Spleen (tissue), 7 donors: ENCODE measurements at regions not wholly inside any gene's neighbourhood (a gene's known extent, or its start where the extent isn't known, plus 50 kb on each side); places are given as distances from the start of the nearest gene placed in this dataset.

Experiments used
- CTCF ChIP-seq, 11 experiments: fragments of 200-600 bp in 7 of 11; fragments of 450-650 bp in 4 of 11; sonication (generic) in 4 of 11; IDR thresholded peaks in 8 of 11; conservative IDR thresholded peaks in 3 of 11; 1 replicate in 7 of 11; 2 replicates in 4 of 11; pipeline versions ENCODE4 v1.4.0 to v1.8.0; 2016 to 2021; ENCODE audit warnings: antibody characterized with exemption in 11 of 11, inconsistent platforms in 4 of 11, mild to moderate bottlenecking in 1 of 11
- POLR2A ChIP-seq, 3 donors: fragments of 450-650 bp; IDR thresholded peaks; one replicate each; pipeline ENCODE4 v1.5.1; 2017; ENCODE audit warnings: antibody characterized with exemption in 3 of 3, mild to moderate bottlenecking in 1 of 3
- POLR2AphosphoS5 ChIP-seq, 3 donors: sonication (generic); formaldehyde crosslinking; IDR thresholded peaks; one replicate each; pipeline ENCODE4 v1.5.1; 2017; ENCODE audit warnings: antibody characterized with exemption in 3 of 3
- donor health status: DM: no; HTN: no; CAD: no; lungs with moderate emphysema.
- donor health status: DM: no; HTN: no; CAD: no.
- donor health status: DM: no; HTN: no; CAD: no.

- no peak for TF ChIP-seq POLR2A (IDR thresholded peaks at IDR 0.05)
- TF ChIP-seq CTCF (IDR thresholded peaks at IDR 0.05 in 8 of 11, conservative IDR thresholded peaks at IDR 0.05 in 3 of 11), result no peak
- TF ChIP-seq POLR2AphosphoS5 (IDR thresholded peaks at IDR 0.05), result no peak
These were observed 363.9 kb downstream of the BCL11B start for GRCh38 chr14:98908050-98908449.
